Stimulated activated CD8-positive, alpha-beta memory T cell treated with anti-CD3 and anti-CD28 coated beads, Interleukin-15, amount 100 ng/mL, for 4 hours (primary cell): ENCODE measurements at regions not wholly inside any gene's neighbourhood (a gene's known extent, or its start where the extent isn't known, plus 50 kb on each side); places are given as distances from the start of the nearest gene placed in this dataset.

Source experiments
- DNase-seq, 2 donors: peaks; one replicate each; pipeline ENCODE4 v3.0.0-alpha.2; 2020; ENCODE audit warnings: low read depth in 2 of 2

- no peak for DNase-seq
Observed at GRCh38 chr20:17014756-17015366, 212.0 kb upstream of the PCSK2 start.

GRCh38 chr20:17017232-17017631 is 209.6 kb upstream of the PCSK2 start:
- DNase-seq = no peak

- no peak for DNase-seq
Observed at GRCh38 chr20:17021481-17021880, 205.4 kb upstream of the PCSK2 start.

- DNase-seq = no peak
Observed at GRCh38 chr20:17023036-17023435, 203.8 kb upstream of the PCSK2 start.

- no peak for DNase-seq
Observed at GRCh38 chr20:17023806-17024205, 203.0 kb upstream of the PCSK2 start.

GRCh38 chr20:17024513-17025119 is 202.2 kb upstream of the PCSK2 start:
- no peak for DNase-seq

- no peak for DNase-seq
Observed at GRCh38 chr20:17026346-17026745, 200.5 kb upstream of the PCSK2 start.

GRCh38 chr20:17029698-17030097 is 197.1 kb upstream of the PCSK2 start:
- no peak for DNase-seq

GRCh38 chr20:17036541-17036940 is 190.3 kb upstream of the PCSK2 start:
- no peak for DNase-seq

- no peak for DNase-seq
Observed at GRCh38 chr20:17042122-17042521, 184.7 kb upstream of the PCSK2 start.

- DNase-seq = no peak
Observed at GRCh38 chr20:17043323-17043722, 183.5 kb upstream of the PCSK2 start.

GRCh38 chr20:17044891-17045290 is 181.9 kb upstream of the PCSK2 start:
- no peak for DNase-seq

- DNase-seq = no peak
Observed at GRCh38 chr20:17059465-17059864, 167.4 kb upstream of the PCSK2 start.

GRCh38 chr20:17061715-17062114 is 165.1 kb upstream of the PCSK2 start:
- DNase-seq = no peak

GRCh38 chr20:17062712-17063111 is 164.1 kb upstream of the PCSK2 start:
- DNase-seq = no peak

- no peak for DNase-seq
Observed at GRCh38 chr20:17066902-17067301, 159.9 kb upstream of the PCSK2 start.

- no peak for DNase-seq
Observed at GRCh38 chr20:17068084-17068711, 158.6 kb upstream of the PCSK2 start.

- DNase-seq = no peak
Observed at GRCh38 chr20:17077030-17077429, 149.8 kb upstream of the PCSK2 start.

GRCh38 chr20:17083738-17084137 is 143.1 kb upstream of the PCSK2 start:
- no peak for DNase-seq

- DNase-seq = no peak
Observed at GRCh38 chr20:17084909-17085308, 141.9 kb upstream of the PCSK2 start.

- DNase-seq = no peak
Observed at GRCh38 chr20:17093782-17094181, 133.1 kb upstream of the PCSK2 start.

GRCh38 chr20:17097603-17098002 is 129.2 kb upstream of the PCSK2 start:
- DNase-seq = no peak

GRCh38 chr20:17100506-17100905 is 126.3 kb upstream of the PCSK2 start:
- no peak for DNase-seq
